GM12878 (cell line): ENCODE measurements at regions not wholly inside any gene's neighbourhood (a gene's known extent, or its start where the extent isn't known, plus 50 kb on each side); places are given as distances from the start of the nearest gene placed in this dataset.

ENCODE experiments used
- ATAC-seq: fragments of 200-7000 bp; cut with Tn5 transposase; 3 replicates; pipeline ENCODE4 v1.9.1; 2020; ENCODE audit warnings: mild to moderate bottlenecking, moderate library complexity
- BruUV-seq: library from RNA; stranded (reverse); fragments of 400-500 nt; replicated peaks from 2 replicates; lab custom pipeline; 2021; lab: Mats Ljungman, UMichigan
- CTCF ChIA-PET: fragments of 300-600 bp; sonication (Branson Sonifier 250); formaldehyde crosslinking; extraction: SDS; loops from one replicate; lab custom pipeline; 2021; ENCODE audit warnings: inconsistent platforms; lab: Yijun Ruan, JAX
- POLR2A ChIA-PET: fragments of 350-600 bp; formaldehyde crosslinking; extraction: SDS; loops from one replicate; lab custom pipeline; 2021; ENCODE audit warnings: inconsistent platforms; lab: Charles Lee
- RAD21 ChIA-PET: fragments of 300-600 bp; sonication (Branson Sonifier 250); formaldehyde crosslinking; loops from one replicate; lab custom pipeline; 2023; ENCODE audit warnings: antibody characterized with exemption; ENCODE audit not compliant: unreplicated experiment; lab: Charles Lee
- SMC1A ChIA-PET: fragments of 300-600 bp; sonication (Branson Sonifier 250); formaldehyde crosslinking; loops from one replicate; lab custom pipeline; 2023; ENCODE audit not compliant: unreplicated experiment, uncharacterized antibody; lab: Charles Lee
- DNase-seq: peaks from one replicate; pipeline ENCODE4 v3.0.0-alpha.2; 2011; ENCODE audit warnings: low read depth, low spot score
- FAIRE-seq: peaks from 3 replicates; lab custom pipeline; 2011; peaks lifted over from hg19 to GRCh38; lab: Jason Lieb, UNC
- H2AFZ ChIP-seq: 2 replicates; pipeline ENCODE4 v1.6.0; 2011; ENCODE audit warnings: low read depth, low read length, control low read depth; ENCODE audit not compliant: control insufficient read depth
- H3K27ac ChIP-seq: 2 replicates; pipeline ENCODE4 v1.5.1; 2011; ENCODE audit warnings: control low read depth; ENCODE audit not compliant: control insufficient read depth, insufficient read depth
- H3K27me3 ChIP-seq, 2 experiments: replicated peaks in 1 of 2; 2 replicates each; pipeline versions ENCODE4 v1.6.0 to v1.6.1; 2011; ENCODE audit warnings: low read length in 1 of 2; ENCODE audit not compliant: control insufficient read depth in 2 of 2, insufficient read depth in 2 of 2
- H3K36me3 ChIP-seq, 2 experiments: 2 replicates each; pipeline ENCODE4 v1.5.1; 2011; ENCODE audit warnings: low read length in 1 of 2; ENCODE audit not compliant: control insufficient read depth in 2 of 2, insufficient read depth in 2 of 2
- H3K4me1 ChIP-seq: 2 replicates; pipeline ENCODE4 v1.6.1; 2011; ENCODE audit warnings: mild to moderate bottlenecking, low read length, moderate library complexity, mixed read lengths; ENCODE audit not compliant: control insufficient read depth, insufficient read depth
- H3K4me2 ChIP-seq: 2 replicates; pipeline ENCODE4 v1.6.0; 2011; ENCODE audit warnings: control low read depth; ENCODE audit not compliant: control insufficient read depth, insufficient read depth
- H3K4me3 ChIP-seq: fragments of 200-600 bp; sonication (generic); 2 replicates; pipeline ENCODE4 v1.5.1; 2016
- H3K79me2 ChIP-seq: 2 replicates; pipeline ENCODE4 v1.6.0; 2011; ENCODE audit warnings: low read length; ENCODE audit not compliant: control insufficient read depth, insufficient read depth
- H3K9ac ChIP-seq: 2 replicates; pipeline ENCODE4 v1.8.0; 2011; ENCODE audit warnings: low read length, control low read depth, mixed read lengths; ENCODE audit not compliant: control insufficient read depth, insufficient read depth
- H3K9me3 ChIP-seq: replicated peaks from 3 replicates; pipeline ENCODE4 v1.5.1; 2011; ENCODE audit warnings: mild to moderate bottlenecking, low read length; ENCODE audit not compliant: control insufficient read depth, insufficient read depth
- H4K20me1 ChIP-seq: 2 replicates; pipeline ENCODE4 v1.6.0; 2011; ENCODE audit not compliant: control insufficient read depth, insufficient read depth
- ASH2L ChIP-seq: fragments of 300-600, 200-600 bp; sonication (generic); IDR thresholded peaks from 2 replicates; pipeline ENCODE4 v1.6.1; 2017; ENCODE audit warnings: low read depth, mild to moderate bottlenecking, borderline replicate concordance
- CTCF ChIP-seq, 3 experiments: IDR thresholded peaks in 2 of 3; conservative IDR thresholded peaks in 1 of 3; 2 replicates each; pipeline ENCODE4 v1.5.1; 2011; ENCODE audit warnings: low read depth in 3 of 3, low read length in 3 of 3, mild to moderate bottlenecking in 3 of 3, control low read depth in 2 of 3, moderate library complexity in 2 of 3, inconsistent platforms in 1 of 3, mixed read lengths in 1 of 3; ENCODE audit not compliant: control insufficient read depth in 2 of 3, insufficient read depth in 1 of 3; ENCODE audit errors: extremely low read depth in 1 of 3
- EZH2 ChIP-seq: IDR thresholded peaks from 2 replicates; pipeline ENCODE4 v1.6.1; 2012; ENCODE audit warnings: low read depth, mild to moderate bottlenecking, control low read depth, inconsistent platforms, low read length, borderline replicate concordance; ENCODE audit not compliant: control insufficient read depth
- MTA2 ChIP-seq: fragments of 450-650 bp; IDR thresholded peaks from 2 replicates; pipeline ENCODE4 v1.6.1; 2016; ENCODE audit warnings: low read depth, mild to moderate bottlenecking, moderate library complexity
- NR2C1 ChIP-seq: fragments of 450-650 bp; IDR thresholded peaks from 2 replicates; pipeline ENCODE4 v1.6.1; 2017; ENCODE audit warnings: antibody characterized with exemption, mild to moderate bottlenecking, moderate library complexity
- POU2F2 ChIP-seq: IDR thresholded peaks from 3 replicates; pipeline ENCODE4 v1.6.1; 2011; ENCODE audit warnings: low read depth, mild to moderate bottlenecking, low read length, borderline replicate concordance
- RCOR1 ChIP-seq: conservative IDR thresholded peaks from 2 replicates; pipeline ENCODE4 v1.6.1; 2012; ENCODE audit warnings: low read depth, low read length, improper control_type of control experiment
- SKIL ChIP-seq: fragments of 450-650 bp; IDR thresholded peaks from 2 replicates; pipeline ENCODE4 v1.6.1; 2017; ENCODE audit warnings: mild to moderate bottlenecking, low read depth, inconsistent platforms; ENCODE audit not compliant: poor library complexity, severe bottlenecking
- SMC3 ChIP-seq: IDR thresholded peaks from 2 replicates; pipeline ENCODE4 v1.6.1; 2011; ENCODE audit warnings: low read length, improper control_type of control experiment, borderline replicate concordance
- YY1 ChIP-seq: IDR thresholded peaks from 2 replicates; pipeline ENCODE4 v1.6.1; 2011; ENCODE audit warnings: low read depth, mild to moderate bottlenecking, low read length
- WGBS: methylation state at CpG from one replicate; pipeline ENCODE4 v1.1.6; 2016; ENCODE audit warnings: low lambda C conversion rate; ENCODE audit not compliant: insufficient replicate concordance, insufficient coverage; ENCODE audit errors: missing lambda C conversion rate; 5-methylcytosine and 5-hydroxymethylcytosine counted together
- in situ Hi-C: fragments of 300-500 bp; cut with MboI; formaldehyde crosslinking; loops from 9 replicates; pipeline ENCODE4 v1.14.3; 2018; ENCODE audit warnings: mixed read lengths
- intact Hi-C: fragments of 100-400 bp; cut with micrococcal nuclease; formaldehyde crosslinking; loops from one replicate; pipeline ENCODE4 v1.14.2; 2022; ENCODE audit not compliant: unreplicated experiment
- TF ChIP-seq, protein P1 (sequence below): fragments of 450-650 bp; formaldehyde crosslinking; IDR thresholded peaks from 2 replicates; pipeline ENCODE4 v1.4.0; 2020; ENCODE audit warnings: mild to moderate bottlenecking, moderate library complexity
- TF ChIP-seq, protein P2 (sequence below): fragments of 450-650 bp; IDR thresholded peaks from 2 replicates; pipeline ENCODE4 v1.6.1; 2018; ENCODE audit warnings: borderline replicate concordance, mild to moderate bottlenecking; ENCODE audit not compliant: partially characterized antibody

DNA sequence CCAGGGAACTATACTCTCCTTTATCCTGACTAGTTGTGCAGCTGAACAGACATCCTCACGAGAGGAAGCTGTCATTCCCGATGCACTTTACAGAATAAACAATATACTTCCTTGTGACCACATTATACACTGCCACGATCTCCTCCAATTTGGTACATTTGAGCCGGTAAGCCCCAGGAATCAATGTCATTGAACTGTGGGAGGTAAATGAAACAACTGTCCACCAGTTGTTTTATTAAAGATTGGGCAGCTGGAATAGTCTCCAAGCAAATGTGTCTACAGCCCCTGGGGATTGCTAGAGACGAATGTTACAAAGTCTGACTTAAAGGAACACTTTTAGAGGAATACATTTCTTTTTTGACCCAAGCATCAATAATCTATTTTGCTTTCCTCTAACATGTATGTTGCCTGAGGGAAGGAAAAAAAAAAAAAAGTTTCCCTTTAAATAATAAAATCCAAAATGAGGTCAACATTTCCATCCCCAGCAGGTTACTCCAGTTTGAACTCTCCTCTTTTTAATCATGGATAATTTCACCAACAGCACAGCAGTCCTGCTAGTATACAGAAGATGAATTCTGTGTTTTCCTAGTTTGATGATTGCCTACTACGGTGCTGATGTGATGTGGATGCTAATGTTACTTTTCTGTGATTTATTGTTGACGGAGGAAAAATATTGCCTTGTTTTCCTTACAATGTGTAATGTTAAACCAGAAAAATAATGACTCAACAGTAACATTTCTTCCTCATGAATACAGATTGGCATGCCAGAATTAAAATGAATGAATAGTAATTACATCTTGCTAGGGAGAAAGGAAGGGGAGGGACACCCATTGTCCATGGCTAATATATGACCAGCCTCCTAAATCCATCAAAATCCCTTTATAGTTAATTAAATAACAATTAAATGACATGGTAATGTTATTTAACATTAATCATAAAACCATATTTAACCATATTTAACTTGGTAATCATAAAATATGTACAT, 360.9 kb downstream of the NEBL start:
- Histone ChIP-seq H3K9ac (no peak overlapping the region), H3K27me3 (no peaks in the 10 kb centered on the region), H3K79me2 (no peaks in the 10 kb centered on the region), H3K4me1 (no peaks in the 10 kb centered on the region), H2AFZ (no peak overlapping the region), H3K36me3 (no peaks in the 10 kb centered on the region), H3K27ac (no peak overlapping the region), H3K4me2 (no peak overlapping the region), H4K20me1 (no peaks in the 10 kb centered on the region), H3K9me3 (no peaks in the 10 kb centered on the region), H3K4me3 (no peak overlapping the region)
- WGBS = 25% methylated on average over 7 of the region's 7 CpGs
- in situ Hi-C loops = no loop called here
- ATAC-seq (no peak), DNase-seq (no peak), FAIRE-seq (no peak)
- ChIA-PET RAD21 (no interaction called here), CTCF (no interaction called here), POLR2A (no interaction called here), SMC1A (no interaction called here)
- BruUV-seq = no TSS peak
- intact Hi-C loops = no loop called here
- TF ChIP-seq, protein P1, sequence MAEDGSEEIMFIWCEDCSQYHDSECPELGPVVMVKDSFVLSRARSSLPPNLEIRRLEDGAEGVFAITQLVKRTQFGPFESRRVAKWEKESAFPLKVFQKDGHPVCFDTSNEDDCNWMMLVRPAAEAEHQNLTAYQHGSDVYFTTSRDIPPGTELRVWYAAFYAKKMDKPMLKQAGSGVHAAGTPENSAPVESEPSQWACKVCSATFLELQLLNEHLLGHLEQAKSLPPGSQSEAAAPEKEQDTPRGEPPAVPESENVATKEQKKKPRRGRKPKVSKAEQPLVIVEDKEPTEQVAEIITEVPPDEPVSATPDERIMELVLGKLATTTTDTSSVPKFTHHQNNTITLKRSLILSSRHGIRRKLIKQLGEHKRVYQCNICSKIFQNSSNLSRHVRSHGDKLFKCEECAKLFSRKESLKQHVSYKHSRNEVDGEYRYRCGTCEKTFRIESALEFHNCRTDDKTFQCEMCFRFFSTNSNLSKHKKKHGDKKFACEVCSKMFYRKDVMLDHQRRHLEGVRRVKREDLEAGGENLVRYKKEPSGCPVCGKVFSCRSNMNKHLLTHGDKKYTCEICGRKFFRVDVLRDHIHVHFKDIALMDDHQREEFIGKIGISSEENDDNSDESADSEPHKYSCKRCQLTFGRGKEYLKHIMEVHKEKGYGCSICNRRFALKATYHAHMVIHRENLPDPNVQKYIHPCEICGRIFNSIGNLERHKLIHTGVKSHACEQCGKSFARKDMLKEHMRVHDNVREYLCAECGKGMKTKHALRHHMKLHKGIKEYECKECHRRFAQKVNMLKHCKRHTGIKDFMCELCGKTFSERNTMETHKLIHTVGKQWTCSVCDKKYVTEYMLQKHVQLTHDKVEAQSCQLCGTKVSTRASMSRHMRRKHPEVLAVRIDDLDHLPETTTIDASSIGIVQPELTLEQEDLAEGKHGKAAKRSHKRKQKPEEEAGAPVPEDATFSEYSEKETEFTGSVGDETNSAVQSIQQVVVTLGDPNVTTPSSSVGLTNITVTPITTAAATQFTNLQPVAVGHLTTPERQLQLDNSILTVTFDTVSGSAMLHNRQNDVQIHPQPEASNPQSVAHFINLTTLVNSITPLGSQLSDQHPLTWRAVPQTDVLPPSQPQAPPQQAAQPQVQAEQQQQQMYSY (CRISPR knock-in tag) = no peak
- TF ChIP-seq RCOR1 (no peak), YY1 (no peak), EZH2 (no peak), ASH2L (no peak), CTCF (IDR thresholded peaks at IDR 0.05 in 2 of 3, conservative IDR thresholded peaks at IDR 0.05 in 1 of 3; ENCODE audit: control insufficient read depth in 2 of 3, extremely low read depth in 1 of 3, insufficient read depth in 1 of 3, low read depth in 3 of 3, low read length in 3 of 3) (no peak), SKIL (no peak), SMC3 (no peak), MTA2 (no peak), POU2F2 (no peak), NR2C1 (no peak)
- TF ChIP-seq, protein P2, sequence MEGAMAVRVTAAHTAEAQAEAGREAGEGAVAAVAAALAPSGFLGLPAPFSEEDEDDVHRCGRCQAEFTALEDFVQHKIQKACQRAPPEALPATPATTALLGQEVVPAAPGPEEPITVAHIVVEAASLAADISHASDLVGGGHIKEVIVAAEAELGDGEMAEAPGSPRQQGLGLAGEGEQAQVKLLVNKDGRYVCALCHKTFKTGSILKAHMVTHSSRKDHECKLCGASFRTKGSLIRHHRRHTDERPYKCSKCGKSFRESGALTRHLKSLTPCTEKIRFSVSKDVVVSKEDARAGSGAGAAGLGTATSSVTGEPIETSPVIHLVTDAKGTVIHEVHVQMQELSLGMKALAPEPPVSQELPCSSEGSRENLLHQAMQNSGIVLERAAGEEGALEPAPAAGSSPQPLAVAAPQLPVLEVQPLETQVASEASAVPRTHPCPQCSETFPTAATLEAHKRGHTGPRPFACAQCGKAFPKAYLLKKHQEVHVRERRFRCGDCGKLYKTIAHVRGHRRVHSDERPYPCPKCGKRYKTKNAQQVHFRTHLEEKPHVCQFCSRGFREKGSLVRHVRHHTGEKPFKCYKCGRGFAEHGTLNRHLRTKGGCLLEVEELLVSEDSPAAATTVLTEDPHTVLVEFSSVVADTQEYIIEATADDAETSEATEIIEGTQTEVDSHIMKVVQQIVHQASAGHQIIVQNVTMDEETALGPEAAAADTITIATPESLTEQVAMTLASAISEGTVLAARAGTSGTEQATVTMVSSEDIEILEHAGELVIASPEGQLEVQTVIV = no peak
